Esophagus squamous epithelium (tissue), 4 donors: ENCODE measurements at regions not wholly inside any gene's neighbourhood (a gene's known extent, or its start where the extent isn't known, plus 50 kb on each side); places are given as distances from the start of the nearest gene placed in this dataset.

Source experiments
- POLR2A ChIP-seq, 4 donors: fragments of 450-650 bp; IDR thresholded peaks; one replicate each; pipeline ENCODE4 v1.6.1; 2017; ENCODE audit warnings: antibody characterized with exemption in 4 of 4, mild to moderate bottlenecking in 4 of 4, moderate library complexity in 3 of 4
- TF ChIP-seq, protein P1 (sequence below), 6 experiments: fragments of 450-650 bp in 4 of 6; fragments of 200-600 bp in 2 of 6; sonication (generic) in 2 of 6; IDR thresholded peaks; one replicate each; pipeline ENCODE4 v1.5.1; 2016 to 2019; ENCODE audit warnings: antibody characterized with exemption in 6 of 6, mild to moderate bottlenecking in 4 of 6, moderate library complexity in 4 of 6

- no peak for TF ChIP-seq POLR2A (IDR thresholded peaks at IDR 0.05)
- TF ChIP-seq, protein P1, sequence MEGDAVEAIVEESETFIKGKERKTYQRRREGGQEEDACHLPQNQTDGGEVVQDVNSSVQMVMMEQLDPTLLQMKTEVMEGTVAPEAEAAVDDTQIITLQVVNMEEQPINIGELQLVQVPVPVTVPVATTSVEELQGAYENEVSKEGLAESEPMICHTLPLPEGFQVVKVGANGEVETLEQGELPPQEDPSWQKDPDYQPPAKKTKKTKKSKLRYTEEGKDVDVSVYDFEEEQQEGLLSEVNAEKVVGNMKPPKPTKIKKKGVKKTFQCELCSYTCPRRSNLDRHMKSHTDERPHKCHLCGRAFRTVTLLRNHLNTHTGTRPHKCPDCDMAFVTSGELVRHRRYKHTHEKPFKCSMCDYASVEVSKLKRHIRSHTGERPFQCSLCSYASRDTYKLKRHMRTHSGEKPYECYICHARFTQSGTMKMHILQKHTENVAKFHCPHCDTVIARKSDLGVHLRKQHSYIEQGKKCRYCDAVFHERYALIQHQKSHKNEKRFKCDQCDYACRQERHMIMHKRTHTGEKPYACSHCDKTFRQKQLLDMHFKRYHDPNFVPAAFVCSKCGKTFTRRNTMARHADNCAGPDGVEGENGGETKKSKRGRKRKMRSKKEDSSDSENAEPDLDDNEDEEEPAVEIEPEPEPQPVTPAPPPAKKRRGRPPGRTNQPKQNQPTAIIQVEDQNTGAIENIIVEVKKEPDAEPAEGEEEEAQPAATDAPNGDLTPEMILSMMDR (IDR thresholded peaks at IDR 0.05): no peak
Measured at GRCh38 chrX:63283348-63283747, 67.8 kb downstream of the SPIN4 start.
